ENCODE measurements at regions not wholly inside any gene's neighbourhood (a gene's known extent, or its start where the extent isn't known, plus 50 kb on each side); places are given as distances from the start of the nearest gene placed in this dataset.
A peak's percentile ranks its signal among the peaks of the same experiment; 100 is the strongest.

DNA sequence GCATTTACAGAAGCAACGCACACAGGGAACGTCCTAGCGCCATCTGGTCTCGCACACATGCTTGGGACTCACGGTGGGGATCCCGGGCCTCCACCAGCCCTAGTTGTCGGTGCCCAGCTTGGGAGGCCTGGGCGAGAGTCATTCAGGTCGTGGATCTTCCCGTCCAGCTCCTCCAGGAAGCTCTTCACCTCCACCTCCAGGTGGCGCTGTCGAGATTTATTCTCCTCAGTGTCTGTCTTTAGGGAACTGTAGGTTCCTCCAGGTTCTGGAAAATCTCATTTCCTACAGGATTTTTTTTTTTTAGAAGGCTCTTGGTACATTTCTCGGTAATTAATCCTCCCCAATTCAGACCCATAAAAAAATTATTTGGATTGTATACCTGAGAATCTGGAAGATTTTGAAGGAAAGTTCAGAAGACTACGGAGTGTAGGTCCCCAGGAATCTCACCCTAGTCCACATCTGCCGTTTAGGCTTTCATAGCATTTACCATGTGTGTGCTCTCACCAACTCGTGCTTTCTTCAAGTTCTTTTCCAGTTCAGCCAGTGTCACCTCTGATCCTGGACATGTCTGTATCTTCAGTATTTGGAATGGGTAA is 910.0 kb downstream of the TMEM121 start:
- H4K12ac ChIP-seq (ENCODE audit: low read depth, low read length) = no peak overlapping the region
- WGBS (ENCODE audit: extremely low coverage, insufficient coverage, insufficient read length) = no CpG with 5 or more reads among the region's 16 CpGs
- H3K14ac ChIP-seq (ENCODE audit: low read length) = no peak overlapping the region

GRCh38 chr14:106442857-106443256 is 916.5 kb downstream of the TMEM121 start:
- no peak overlapping the region for H3K14ac ChIP-seq (ENCODE audit: low read length)
- H4K91ac ChIP-seq (ENCODE audit: low read depth, low read length) = no peak overlapping the region
- H3K9ac ChIP-seq (ENCODE audit: low read length) = no peak overlapping the region
- H3K4ac ChIP-seq (ENCODE audit: low read depth, low read length) = no peak overlapping the region
- no peak overlapping the region for H3K23ac ChIP-seq (ENCODE audit: low read length)
- no CpG with 5 or more reads among the region's 7 CpGs for WGBS (ENCODE audit: extremely low coverage, insufficient coverage, insufficient read length)
- no peaks in the 10 kb centered on the region for H3K79me1 ChIP-seq (ENCODE audit: low read length)
- no peaks in the 10 kb centered on the region for H3K27me3 ChIP-seq (ENCODE audit: insufficient read depth, low read length)
- no peak overlapping the region for H3K27ac ChIP-seq (ENCODE audit: low read depth, low read length)
- H3K18ac ChIP-seq (ENCODE audit: low read length) = no peak overlapping the region
- no peak overlapping the region for H2BK12ac ChIP-seq (ENCODE audit: low read length)
- no peak overlapping the region for H2AK5ac ChIP-seq (ENCODE audit: low read length)
- H3K4me3 ChIP-seq (ENCODE audit: low read depth, low read length) = no peak overlapping the region
- H3K36me3 ChIP-seq (ENCODE audit: control insufficient read depth in 1 of 2, insufficient read depth in 2 of 2, low read length in 2 of 2) = no peaks in the 10 kb centered on the region
- no peak overlapping the region for H4K8ac ChIP-seq (ENCODE audit: low read depth, low read length)
- H2BK120ac ChIP-seq (ENCODE audit: insufficient read depth, low read length, poor library complexity) = no peak overlapping the region
- H3K79me2 ChIP-seq (ENCODE audit: control insufficient read depth, insufficient read depth, low read length, poor library complexity) = no peaks in the 10 kb centered on the region
- peaks cover 8% of the 10 kb centered on the region for H3K9me3 ChIP-seq (ENCODE audit: insufficient read depth, low read depth, low read length)
- no peak for DNase-seq
- no peak overlapping the region for H3K4me2 ChIP-seq (ENCODE audit: low read length)
- no peak overlapping the region for H2BK5ac ChIP-seq (ENCODE audit: low read depth, low read length, poor library complexity)
- H4K12ac ChIP-seq (ENCODE audit: low read depth, low read length) = no peak overlapping the region
- H3K4me1 ChIP-seq (ENCODE audit: control insufficient read depth in 1 of 2, insufficient read depth in 2 of 2, low read length in 2 of 2) = no peaks in the 10 kb centered on the region
- no peak overlapping the region for H2AFZ ChIP-seq (ENCODE audit: insufficient read depth, low read length, poor library complexity)

More for the DNA sequence above, 910.0 kb downstream of the TMEM121 start:
- Histone ChIP-seq H3K9me3 (ENCODE audit: insufficient read depth, low read depth, low read length) (peaks cover 5% of the 10 kb centered on the region), H2BK12ac (ENCODE audit: low read length) (no peak overlapping the region), H3K4ac (ENCODE audit: low read depth, low read length) (no peak overlapping the region), H3K79me1 (ENCODE audit: low read length) (no peaks in the 10 kb centered on the region), H2BK120ac (ENCODE audit: insufficient read depth, low read length, poor library complexity) (no peak overlapping the region), H3K4me3 (ENCODE audit: low read depth, low read length) (no peak overlapping the region), H2BK5ac (ENCODE audit: low read depth, low read length, poor library complexity) (no peak overlapping the region), H3K27ac (ENCODE audit: low read depth, low read length) (no peak overlapping the region), H4K8ac (ENCODE audit: low read depth, low read length) (no peak overlapping the region), H3K79me2 (ENCODE audit: control insufficient read depth, insufficient read depth, low read length, poor library complexity) (no peaks in the 10 kb centered on the region), H3K23ac (ENCODE audit: low read length) (no peak overlapping the region), H3K4me2 (ENCODE audit: low read length) (no peak overlapping the region), H2AFZ (ENCODE audit: insufficient read depth, low read length, poor library complexity) (no peak overlapping the region), H3K18ac (ENCODE audit: low read length) (no peak overlapping the region), H2AK5ac (ENCODE audit: low read length) (no peak overlapping the region), H3K36me3 (ENCODE audit: control insufficient read depth in 1 of 2, insufficient read depth in 2 of 2, low read length in 2 of 2) (no peaks in the 10 kb centered on the region), H3K9ac (ENCODE audit: low read length) (no peak overlapping the region), H3K4me1 (ENCODE audit: control insufficient read depth in 1 of 2, insufficient read depth in 2 of 2, low read length in 2 of 2) (no peaks in the 10 kb centered on the region), H4K91ac (ENCODE audit: low read depth, low read length) (no peak overlapping the region), H3K27me3 (ENCODE audit: insufficient read depth, low read length) (no peaks in the 10 kb centered on the region)
- DNase-seq = peak; percentile 15 to 64

DNA sequence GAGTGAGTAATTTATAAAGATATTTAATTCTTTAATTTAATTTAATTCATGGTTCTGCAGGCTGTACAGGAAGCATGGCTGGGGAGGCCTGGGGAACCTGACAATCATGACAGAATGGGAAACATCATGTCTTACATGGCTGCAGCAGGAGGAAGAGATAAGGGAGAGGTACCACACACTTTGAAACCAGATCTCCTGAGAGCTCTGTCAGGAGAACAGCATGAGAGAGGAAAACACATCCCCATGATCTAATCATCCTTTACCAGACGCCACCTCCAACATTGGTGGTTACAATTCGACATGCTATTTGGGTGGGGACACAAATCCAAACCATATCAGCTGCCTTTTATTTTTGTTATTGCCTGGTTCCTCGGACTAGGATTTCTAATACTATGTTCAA is 928.6 kb downstream of the TMEM121 start:
- no CpG with 5 or more reads among the region's 3 CpGs for WGBS (ENCODE audit: extremely low coverage, insufficient coverage, insufficient read length)
- DNase-seq = no peak

GRCh38 chr14:106459971-106460730 is 933.8 kb downstream of the TMEM121 start:
- Histone ChIP-seq H2BK120ac (ENCODE audit: insufficient read depth, low read length, poor library complexity) (no peak overlapping the region), H3K9ac (ENCODE audit: low read length) (no peak overlapping the region), H4K12ac (ENCODE audit: low read depth, low read length) (no peak overlapping the region), H3K79me1 (ENCODE audit: low read length) (no peaks in the 10 kb centered on the region), H3K79me2 (ENCODE audit: control insufficient read depth, insufficient read depth, low read length, poor library complexity) (no peaks in the 10 kb centered on the region), H3K18ac (ENCODE audit: low read length) (no peak overlapping the region), H3K4ac (ENCODE audit: low read depth, low read length) (no peak overlapping the region), H3K23ac (ENCODE audit: low read length) (no peak overlapping the region), H3K4me1 (ENCODE audit: control insufficient read depth in 1 of 2, insufficient read depth in 2 of 2, low read length in 2 of 2) (no peaks in the 10 kb centered on the region), H3K27me3 (ENCODE audit: insufficient read depth, low read length) (no peaks in the 10 kb centered on the region), H3K36me3 (ENCODE audit: control insufficient read depth in 1 of 2, insufficient read depth in 2 of 2, low read length in 2 of 2) (no peaks in the 10 kb centered on the region), H2BK12ac (ENCODE audit: low read length) (no peak overlapping the region), H3K14ac (ENCODE audit: low read length) (no peak overlapping the region), H3K27ac (ENCODE audit: low read depth, low read length) (no peak overlapping the region), H3K4me3 (ENCODE audit: low read depth, low read length) (no peak overlapping the region), H4K91ac (ENCODE audit: low read depth, low read length) (no peak overlapping the region), H2AK5ac (ENCODE audit: low read length) (no peak overlapping the region), H3K9me3 (ENCODE audit: insufficient read depth, low read depth, low read length) (peaks cover 5% of the 10 kb centered on the region), H4K8ac (ENCODE audit: low read depth, low read length) (no peak overlapping the region), H2AFZ (ENCODE audit: insufficient read depth, low read length, poor library complexity) (no peak overlapping the region), H3K4me2 (ENCODE audit: low read length) (no peak overlapping the region), H2BK5ac (ENCODE audit: low read depth, low read length, poor library complexity) (no peak overlapping the region)
- WGBS (ENCODE audit: extremely low coverage, insufficient coverage, insufficient read length) = no CpG with 5 or more reads among the region's 40 CpGs
- DNase-seq = no peak

More for the DNA sequence above, 928.6 kb downstream of the TMEM121 start:
- H2AK5ac ChIP-seq (ENCODE audit: low read length) = no peak overlapping the region
- H4K12ac ChIP-seq (ENCODE audit: low read depth, low read length) = no peak overlapping the region
- H3K23ac ChIP-seq (ENCODE audit: low read length) = no peak overlapping the region
- no peaks in the 10 kb centered on the region for H3K36me3 ChIP-seq (ENCODE audit: control insufficient read depth in 1 of 2, insufficient read depth in 2 of 2, low read length in 2 of 2)
- no peak overlapping the region for H3K18ac ChIP-seq (ENCODE audit: low read length)
- no peaks in the 10 kb centered on the region for H3K27me3 ChIP-seq (ENCODE audit: insufficient read depth, low read length)
- H3K27ac ChIP-seq (ENCODE audit: low read depth, low read length) = no peak overlapping the region
- no peak overlapping the region for H4K91ac ChIP-seq (ENCODE audit: low read depth, low read length)
- no peak overlapping the region for H3K14ac ChIP-seq (ENCODE audit: low read length)
- no peak overlapping the region for H3K4me2 ChIP-seq (ENCODE audit: low read length)
- no peak overlapping the region for H3K9ac ChIP-seq (ENCODE audit: low read length)
- H3K79me2 ChIP-seq (ENCODE audit: control insufficient read depth, insufficient read depth, low read length, poor library complexity) = no peaks in the 10 kb centered on the region
- no peak overlapping the region for H2AFZ ChIP-seq (ENCODE audit: insufficient read depth, low read length, poor library complexity)
- H3K9me3 ChIP-seq (ENCODE audit: insufficient read depth, low read depth, low read length) = peaks cover 5% of the 10 kb centered on the region
- H2BK5ac ChIP-seq (ENCODE audit: low read depth, low read length, poor library complexity) = no peak overlapping the region
- no peak overlapping the region for H3K4me3 ChIP-seq (ENCODE audit: low read depth, low read length)
- H2BK120ac ChIP-seq (ENCODE audit: insufficient read depth, low read length, poor library complexity) = no peak overlapping the region
- no peak overlapping the region for H4K8ac ChIP-seq (ENCODE audit: low read depth, low read length)
- no peak overlapping the region for H2BK12ac ChIP-seq (ENCODE audit: low read length)
- no peaks in the 10 kb centered on the region for H3K4me1 ChIP-seq (ENCODE audit: control insufficient read depth in 1 of 2, insufficient read depth in 2 of 2, low read length in 2 of 2)
- no peak overlapping the region for H3K4ac ChIP-seq (ENCODE audit: low read depth, low read length)
- no peaks in the 10 kb centered on the region for H3K79me1 ChIP-seq (ENCODE audit: low read length)
